ENCODE measurements at regions not wholly inside any gene's neighbourhood (a gene's known extent, or its start where the extent isn't known, plus 50 kb on each side); places are given as distances from the start of the nearest gene placed in this dataset.

DNA sequence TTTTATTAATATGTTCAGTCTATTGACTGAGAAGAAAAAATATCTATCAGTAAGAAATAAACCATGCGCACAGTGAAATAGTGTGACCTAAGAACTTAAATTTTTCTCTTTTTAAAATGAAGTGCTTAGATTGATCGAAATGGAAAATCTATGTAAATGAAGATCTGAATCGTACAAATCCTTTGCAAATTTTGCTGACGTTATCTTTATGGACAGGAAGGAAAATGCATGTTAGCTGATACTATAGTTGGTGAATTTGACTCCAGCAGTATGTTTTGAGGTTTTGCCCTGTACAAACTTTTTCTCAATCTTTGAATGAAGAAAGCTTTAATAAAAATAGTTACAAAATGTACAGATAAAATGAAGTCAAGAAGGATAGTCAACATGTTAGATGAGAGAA, 82.9 kb downstream of the NRN1 start:
- CTCF ChIA-PET: no interaction called here
- Mint-ChIP-seq H3K9me3 (peaks cover 13% of the 10 kb centered on the region), H3K27me3 (ENCODE audit: low read depth) (no peaks in the 10 kb centered on the region), H3K4me1 (ENCODE audit: low read depth) (no peaks in the 10 kb centered on the region), H3K27ac (no peak overlapping the region), H3K4me3 (no peak overlapping the region), H3K36me3 (ENCODE audit: low read depth) (no peaks in the 10 kb centered on the region)
- intact Hi-C loops (cut with micrococcal nuclease): no loop called here
- DNase-seq: no peak

- no peaks in the 10 kb centered on the region for H3K36me3 Mint-ChIP-seq (ENCODE audit: low read depth)
- no peak overlapping the region for H3K27ac Mint-ChIP-seq
- no peaks in the 10 kb centered on the region for H3K4me1 Mint-ChIP-seq (ENCODE audit: low read depth)
- CTCF ChIA-PET: no interaction called here
- intact Hi-C loops (cut with micrococcal nuclease): no loop called here
- no peak for DNase-seq
- H3K4me3 Mint-ChIP-seq: no peak overlapping the region
- H3K9me3 Mint-ChIP-seq: peaks cover 13% of the 10 kb centered on the region
- H3K27me3 Mint-ChIP-seq (ENCODE audit: low read depth): no peaks in the 10 kb centered on the region
Measured at GRCh38 chr6:5922230-5922629, 84.5 kb downstream of the NRN1 start.

- CTCF ChIA-PET: no interaction called here
Measured at GRCh38 chr6:5909721-5910120, 97.0 kb downstream of the NRN1 start.

GRCh38 chr6:5906842-5907241, 99.9 kb downstream of the NRN1 start:
- intact Hi-C loops (cut with micrococcal nuclease): no loop called here
- H3K4me1 Mint-ChIP-seq (ENCODE audit: low read depth): no peaks in the 10 kb centered on the region
- H3K27me3 Mint-ChIP-seq (ENCODE audit: low read depth): no peaks in the 10 kb centered on the region
- no peak overlapping the region for H3K27ac Mint-ChIP-seq
- DNase-seq: no peak
- CTCF ChIA-PET: interaction anchor here (0.5 kb wide), 1 partner anchor 225 kb away, joined by 4 read pairs; no protein-coding TSS in a partner anchor
- H3K9me3 Mint-ChIP-seq: no peaks in the 10 kb centered on the region
- no peaks in the 10 kb centered on the region for H3K36me3 Mint-ChIP-seq (ENCODE audit: low read depth)
- no peak overlapping the region for H3K4me3 Mint-ChIP-seq

More at GRCh38 chr6:5909721-5910120, 97.0 kb downstream of the NRN1 start:
- Mint-ChIP-seq H3K4me3 (no peak overlapping the region), H3K27ac (no peak overlapping the region), H3K36me3 (ENCODE audit: low read depth) (no peaks in the 10 kb centered on the region), H3K4me1 (ENCODE audit: low read depth) (no peaks in the 10 kb centered on the region), H3K27me3 (ENCODE audit: low read depth) (no peaks in the 10 kb centered on the region), H3K9me3 (peaks cover 4% of the 10 kb centered on the region)
- DNase-seq: no peak
- intact Hi-C loops (cut with micrococcal nuclease): no loop called here

DNA sequence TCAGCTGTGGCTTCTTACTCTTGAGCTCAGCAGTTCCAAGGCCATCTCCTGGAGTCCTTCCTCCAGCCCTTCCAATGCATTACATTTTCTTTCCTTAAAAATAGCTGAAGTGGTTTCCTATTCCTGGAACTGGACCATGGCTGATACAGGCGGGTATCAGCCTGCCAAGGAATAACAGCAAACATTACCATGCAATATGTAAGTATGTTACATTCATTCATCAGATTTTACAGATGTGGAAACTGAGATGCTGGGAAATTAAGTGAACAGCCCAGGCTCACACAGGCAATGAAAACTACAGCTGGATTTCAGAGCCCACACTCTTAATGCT, 100.4 kb downstream of the NRN1 start:
- DNase-seq: no peak
- no peak overlapping the region for H3K27ac Mint-ChIP-seq
- no peaks in the 10 kb centered on the region for H3K4me1 Mint-ChIP-seq (ENCODE audit: low read depth)
- no peaks in the 10 kb centered on the region for H3K36me3 Mint-ChIP-seq (ENCODE audit: low read depth)
- no peaks in the 10 kb centered on the region for H3K27me3 Mint-ChIP-seq (ENCODE audit: low read depth)
- no peak overlapping the region for H3K4me3 Mint-ChIP-seq
- CTCF ChIA-PET: interaction anchor here (0.5 kb wide), 1 partner anchor 225 kb away, joined by 4 read pairs; no protein-coding TSS in a partner anchor
- no peaks in the 10 kb centered on the region for H3K9me3 Mint-ChIP-seq
- intact Hi-C loops (cut with micrococcal nuclease): no loop called here

DNA sequence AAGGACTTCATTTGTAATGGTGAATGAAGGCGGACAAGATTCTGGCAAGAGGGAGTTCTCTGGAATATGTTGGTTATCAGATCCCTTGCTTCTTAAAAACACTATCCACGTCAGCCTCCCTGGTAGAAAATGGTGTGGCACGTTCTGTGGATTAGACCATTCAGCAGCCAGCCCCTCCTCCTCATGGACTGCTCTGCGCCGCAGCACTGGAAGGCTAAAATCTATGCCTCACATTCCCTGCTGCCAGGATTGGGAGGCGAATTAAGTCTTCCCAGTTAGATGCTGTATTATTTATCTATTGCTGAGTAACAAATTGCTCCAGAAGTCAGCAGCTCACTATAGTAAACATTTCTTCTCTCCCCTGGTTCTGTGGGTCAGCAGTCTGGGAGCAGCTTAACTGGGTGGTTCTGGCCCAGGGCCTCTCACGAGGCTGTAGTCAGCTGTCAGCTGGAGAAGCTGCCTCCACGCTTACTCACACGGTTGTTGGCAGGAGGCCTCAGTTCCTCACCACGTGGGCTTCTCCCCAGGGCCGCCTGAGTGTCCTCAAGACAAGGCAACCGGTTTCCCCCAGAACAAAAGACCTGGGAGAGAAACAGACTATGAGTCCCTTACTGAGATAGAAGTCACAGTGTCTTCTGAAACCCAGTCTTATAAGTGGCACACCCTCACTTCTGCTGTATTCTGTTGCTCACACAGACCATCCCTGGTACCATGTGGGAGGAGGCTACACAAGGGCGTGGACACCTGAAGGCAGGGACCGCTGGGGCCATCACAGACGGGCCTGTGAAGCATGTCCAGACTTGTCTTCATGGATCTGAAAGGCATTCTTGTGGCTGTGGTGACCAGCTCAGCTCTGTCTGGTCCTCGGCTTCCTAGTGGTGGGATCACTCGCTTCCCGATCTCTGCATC, 101.0 kb downstream of the NRN1 start:
- no peaks in the 10 kb centered on the region for H3K36me3 Mint-ChIP-seq (ENCODE audit: low read depth)
- no peak overlapping the region for H3K27ac Mint-ChIP-seq
- intact Hi-C loops (cut with micrococcal nuclease): no loop called here

DNA sequence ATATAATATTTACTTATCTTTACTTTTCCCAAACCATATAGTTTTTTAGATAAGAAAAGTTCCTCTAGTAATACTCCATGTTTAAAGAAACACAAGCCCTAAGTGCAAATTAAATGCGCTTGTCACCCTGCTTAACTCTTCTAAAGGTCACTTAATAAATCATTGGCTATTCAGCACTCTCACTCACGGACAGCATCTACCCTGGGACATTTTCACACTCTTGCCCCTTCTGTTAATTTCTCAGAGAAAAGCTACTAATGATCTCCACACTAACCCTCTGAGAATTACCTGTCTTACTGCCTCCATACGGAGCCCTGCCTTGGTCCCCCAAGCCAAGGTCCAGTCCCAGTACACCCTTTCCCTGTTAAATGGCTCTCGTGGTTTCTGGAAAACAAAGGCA, 102.2 kb downstream of the NRN1 start:
- H3K4me1 Mint-ChIP-seq (ENCODE audit: low read depth): no peaks in the 10 kb centered on the region
- H3K4me3 Mint-ChIP-seq: no peak overlapping the region
- H3K36me3 Mint-ChIP-seq (ENCODE audit: low read depth): no peaks in the 10 kb centered on the region
- no peaks in the 10 kb centered on the region for H3K9me3 Mint-ChIP-seq
- intact Hi-C loops (cut with micrococcal nuclease): no loop called here
- H3K27me3 Mint-ChIP-seq (ENCODE audit: low read depth): no peaks in the 10 kb centered on the region
- DNase-seq: no peak
- CTCF ChIA-PET: interaction anchor here (0.7 kb wide), 2 partner anchors 12 to 600 kb away, joined by 3 read pairs; no protein-coding TSS in a partner anchor
- H3K27ac Mint-ChIP-seq: no peak overlapping the region

More for the DNA sequence above, 101.0 kb downstream of the NRN1 start:
- H3K4me1 Mint-ChIP-seq (ENCODE audit: low read depth): no peaks in the 10 kb centered on the region
- H3K27me3 Mint-ChIP-seq (ENCODE audit: low read depth): no peaks in the 10 kb centered on the region
- DNase-seq: no peak
- H3K4me3 Mint-ChIP-seq: no peak overlapping the region
- H3K9me3 Mint-ChIP-seq: no peaks in the 10 kb centered on the region
- CTCF ChIA-PET: interaction anchor here (0.6 kb wide), 1 partner anchor 84 kb away, joined by 3 read pairs; no protein-coding TSS in a partner anchor

- no peaks in the 10 kb centered on the region for H3K4me1 Mint-ChIP-seq (ENCODE audit: low read depth)
- no peak for DNase-seq
- H3K9me3 Mint-ChIP-seq: no peaks in the 10 kb centered on the region
- H3K4me3 Mint-ChIP-seq: no peak overlapping the region
- no peaks in the 10 kb centered on the region for H3K27me3 Mint-ChIP-seq (ENCODE audit: low read depth)
- H3K36me3 Mint-ChIP-seq (ENCODE audit: low read depth): no peaks in the 10 kb centered on the region
- intact Hi-C loops (cut with micrococcal nuclease): no loop called here
- CTCF ChIA-PET: no interaction called here
- no peak overlapping the region for H3K27ac Mint-ChIP-seq
Measured at GRCh38 chr6:5899216-5900045, 107.3 kb downstream of the NRN1 start.

GRCh38 chr6:5898563-5898962, 108.2 kb downstream of the NRN1 start:
- no peak for DNase-seq
- intact Hi-C loops (cut with micrococcal nuclease): no loop called here
- H3K4me3 Mint-ChIP-seq: no peak overlapping the region
- H3K27ac Mint-ChIP-seq: no peak overlapping the region
- CTCF ChIA-PET: no interaction called here
- no peaks in the 10 kb centered on the region for H3K9me3 Mint-ChIP-seq
- no peaks in the 10 kb centered on the region for H3K27me3 Mint-ChIP-seq (ENCODE audit: low read depth)
- no peaks in the 10 kb centered on the region for H3K4me1 Mint-ChIP-seq (ENCODE audit: low read depth)
- no peaks in the 10 kb centered on the region for H3K36me3 Mint-ChIP-seq (ENCODE audit: low read depth)

- DNase-seq: no peak
- H3K27ac Mint-ChIP-seq: no peak overlapping the region
- no peaks in the 10 kb centered on the region for H3K4me1 Mint-ChIP-seq (ENCODE audit: low read depth)
- no peaks in the 10 kb centered on the region for H3K36me3 Mint-ChIP-seq (ENCODE audit: low read depth)
- no peak overlapping the region for H3K4me3 Mint-ChIP-seq
- H3K27me3 Mint-ChIP-seq (ENCODE audit: low read depth): no peaks in the 10 kb centered on the region
- CTCF ChIA-PET: no interaction called here
- no peaks in the 10 kb centered on the region for H3K9me3 Mint-ChIP-seq
- intact Hi-C loops (cut with micrococcal nuclease): no loop called here
Measured at GRCh38 chr6:5898102-5898501, 108.6 kb downstream of the NRN1 start.

DNA sequence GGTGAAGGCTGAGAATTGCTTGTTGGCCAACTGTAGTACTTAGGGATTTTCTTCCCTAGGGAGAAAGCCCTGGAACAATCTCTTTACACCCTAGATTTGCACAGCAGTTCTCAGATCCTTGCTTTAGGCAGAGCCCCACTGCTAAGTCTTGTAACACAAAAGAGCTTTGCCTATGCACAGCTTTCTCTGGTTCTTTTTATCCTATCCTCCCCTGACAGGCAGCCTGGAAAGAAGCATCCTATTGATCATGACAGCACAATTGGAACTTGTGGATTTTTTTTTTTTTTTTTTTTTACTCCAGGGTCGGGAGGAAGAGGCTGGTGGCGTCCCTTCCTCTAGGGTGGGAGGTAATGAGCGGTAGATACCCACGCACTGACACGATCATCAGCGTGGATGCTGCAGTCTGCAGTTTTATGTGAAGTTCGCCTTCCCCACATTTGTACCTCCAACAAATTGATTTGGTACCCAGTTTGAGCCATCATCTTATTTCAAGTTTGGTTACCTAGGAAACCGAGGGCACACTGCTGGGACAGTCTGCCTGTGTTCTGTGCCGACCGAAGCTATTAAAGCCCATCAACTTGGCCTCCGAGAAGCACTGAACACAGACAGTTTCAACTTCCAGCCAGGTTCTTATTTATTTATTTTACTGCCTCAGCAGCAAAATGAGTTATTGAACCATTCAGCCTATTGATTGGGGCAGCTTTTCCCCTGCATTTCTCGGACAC, 110.1 kb downstream of the NRN1 start:
- H3K4me1 Mint-ChIP-seq (ENCODE audit: low read depth): peaks cover 3% of the 10 kb centered on the region

DNA sequence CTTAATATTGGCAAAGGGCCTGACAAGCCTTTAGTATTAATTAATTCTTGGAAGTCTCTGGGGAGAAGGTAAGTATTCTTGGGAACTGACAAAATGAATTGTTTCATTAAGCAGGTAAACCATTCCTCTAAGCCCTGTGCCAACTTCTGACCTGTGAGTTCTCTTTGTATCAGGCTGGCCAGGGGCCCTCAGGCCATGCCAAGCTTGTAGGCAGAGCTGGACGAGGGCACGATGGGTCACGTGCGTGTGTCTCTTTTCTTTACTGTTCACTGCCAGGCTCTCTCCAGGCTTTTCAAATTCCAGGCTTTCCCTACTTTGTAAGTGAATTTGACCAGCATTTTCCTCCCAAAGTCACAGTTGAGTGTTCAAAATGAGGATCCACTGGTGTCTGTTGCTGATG, 112.4 kb downstream of the NRN1 start:
- Mint-ChIP-seq H3K27me3 (ENCODE audit: low read depth) (no peaks in the 10 kb centered on the region), H3K27ac (no peak overlapping the region), H3K36me3 (ENCODE audit: low read depth) (no peaks in the 10 kb centered on the region), H3K4me1 (ENCODE audit: low read depth) (peaks cover 3% of the 10 kb centered on the region), H3K4me3 (no peak overlapping the region), H3K9me3 (no peaks in the 10 kb centered on the region)
- intact Hi-C loops (cut with micrococcal nuclease): no loop called here
- CTCF ChIA-PET: interaction anchor here (0.8 kb wide), 1 partner anchor 62 kb away, joined by 3 read pairs; no protein-coding TSS in a partner anchor
- DNase-seq: no peak

More for the DNA sequence above, 110.1 kb downstream of the NRN1 start:
- DNase-seq: no peak
- Mint-ChIP-seq H3K9me3 (no peaks in the 10 kb centered on the region), H3K4me3 (no peak overlapping the region), H3K27ac (no peak overlapping the region), H3K27me3 (ENCODE audit: low read depth) (no peaks in the 10 kb centered on the region), H3K36me3 (ENCODE audit: low read depth) (no peaks in the 10 kb centered on the region)
- CTCF ChIA-PET: no interaction called here
- intact Hi-C loops (cut with micrococcal nuclease): no loop called here
